ENCODE measurements at regions not wholly inside any gene's neighbourhood (a gene's known extent, or its start where the extent isn't known, plus 50 kb on each side); places are given as distances from the start of the nearest gene placed in this dataset.

GRCh38 chr3:18018491-18019160 lies 276.2 kb upstream of the TBC1D5 start:
- no peaks in the 10 kb centered on the region for H3K4me1 ChIP-seq (ENCODE audit: control insufficient read depth, extremely low read depth, insufficient read depth, low read length)
- H3K9me3 ChIP-seq (ENCODE audit: control insufficient read depth, low read depth, low read length), result no peaks in the 10 kb centered on the region
- dilution Hi-C loops (cut with MboI; ENCODE audit: extremely low pct_ligation_motif_present, low sequenced_read_pairs), result no loop called here
- H3K79me2 ChIP-seq (ENCODE audit: control insufficient read depth, insufficient read depth, low read length), result no peaks in the 10 kb centered on the region
- DNase-seq (ENCODE audit: low read depth, low spot score) (no peak), FAIRE-seq (no peak)
- no peaks in the 10 kb centered on the region for H4K20me1 ChIP-seq (ENCODE audit: control insufficient read depth, extremely low read depth, insufficient read depth, low read length)
- no peaks in the 10 kb centered on the region for H3K36me3 ChIP-seq (ENCODE audit: control insufficient read depth in 2 of 2, extremely low read depth in 1 of 2, insufficient read depth in 2 of 2, low read length in 2 of 2)
- H3K9ac ChIP-seq (ENCODE audit: control insufficient read depth, extremely low read depth, insufficient read depth, low read length), result no peak overlapping the region
- no peak overlapping the region for H3K4me3 ChIP-seq (ENCODE audit: control insufficient read depth in 2 of 3, extremely low read depth in 1 of 3, insufficient read depth in 2 of 3, low read depth in 1 of 3, low read length in 3 of 3)
- no peak for TF ChIP-seq CTCF (optimal IDR thresholded peaks at IDR 0.05 in 1 of 3, IDR thresholded peaks at IDR 0.05 in 1 of 3, conservative IDR thresholded peaks at IDR 0.05 in 1 of 3; ENCODE audit: extremely low read depth in 1 of 3, insufficient read depth in 2 of 3, low read length in 3 of 3)
- no peak for TF ChIP-seq EZH2 (IDR thresholded peaks at IDR 0.05; ENCODE audit: low read length)
- H3K27ac ChIP-seq (ENCODE audit: control insufficient read depth, insufficient read depth, low read length), result no peak overlapping the region
- H3K27me3 ChIP-seq (ENCODE audit: control insufficient read depth, extremely low read depth, insufficient read depth, low read length), result no peaks in the 10 kb centered on the region
- H3K4me2 ChIP-seq (ENCODE audit: control insufficient read depth, extremely low read depth, insufficient read depth, low read depth, low read length), result no peak overlapping the region
- H3K9me1 ChIP-seq (ENCODE audit: control insufficient read depth, extremely low read depth, insufficient read depth, low read length), result no peaks in the 10 kb centered on the region
- H2AFZ ChIP-seq (ENCODE audit: control insufficient read depth, low read length), result no peak overlapping the region

- Histone ChIP-seq H4K20me1 (ENCODE audit: control insufficient read depth, extremely low read depth, insufficient read depth, low read length) (no peaks in the 10 kb centered on the region), H3K4me3 (ENCODE audit: control insufficient read depth in 2 of 3, extremely low read depth in 1 of 3, insufficient read depth in 2 of 3, low read depth in 1 of 3, low read length in 3 of 3) (no peak overlapping the region), H3K9ac (ENCODE audit: control insufficient read depth, extremely low read depth, insufficient read depth, low read length) (no peak overlapping the region), H3K27me3 (ENCODE audit: control insufficient read depth, extremely low read depth, insufficient read depth, low read length) (no peaks in the 10 kb centered on the region), H3K9me1 (ENCODE audit: control insufficient read depth, extremely low read depth, insufficient read depth, low read length) (no peaks in the 10 kb centered on the region), H3K9me3 (ENCODE audit: control insufficient read depth, low read depth, low read length) (no peaks in the 10 kb centered on the region), H3K27ac (ENCODE audit: control insufficient read depth, insufficient read depth, low read length) (no peak overlapping the region), H3K4me1 (ENCODE audit: control insufficient read depth, extremely low read depth, insufficient read depth, low read length) (no peaks in the 10 kb centered on the region), H3K79me2 (ENCODE audit: control insufficient read depth, insufficient read depth, low read length) (no peaks in the 10 kb centered on the region), H2AFZ (ENCODE audit: control insufficient read depth, low read length) (no peak overlapping the region), H3K36me3 (ENCODE audit: control insufficient read depth in 2 of 2, extremely low read depth in 1 of 2, insufficient read depth in 2 of 2, low read length in 2 of 2) (no peaks in the 10 kb centered on the region), H3K4me2 (ENCODE audit: control insufficient read depth, extremely low read depth, insufficient read depth, low read depth, low read length) (no peak overlapping the region)
- FAIRE-seq, result no peak
- no peak for DNase-seq (ENCODE audit: low read depth, low spot score)
- dilution Hi-C loops (cut with MboI; ENCODE audit: extremely low pct_ligation_motif_present, low sequenced_read_pairs), result no loop called here
- TF ChIP-seq CTCF (optimal IDR thresholded peaks at IDR 0.05 in 1 of 3, IDR thresholded peaks at IDR 0.05 in 1 of 3, conservative IDR thresholded peaks at IDR 0.05 in 1 of 3; ENCODE audit: extremely low read depth in 1 of 3, insufficient read depth in 2 of 3, low read length in 3 of 3) (no peak), EZH2 (IDR thresholded peaks at IDR 0.05; ENCODE audit: low read length) (no peak)
Measured at GRCh38 chr3:18016366-18016765, 273.9 kb upstream of the TBC1D5 start.
